DND-41 (cell line): ENCODE measurements at regions not wholly inside any gene's neighbourhood (a gene's known extent, or its start where the extent isn't known, plus 50 kb on each side); places are given as distances from the start of the nearest gene placed in this dataset.

Source experiments
- EZH2 ChIP-seq: IDR thresholded peaks from 3 replicates; pipeline ENCODE4 v1.6.1; 2012; ENCODE audit warnings: borderline replicate concordance, low read depth, mild to moderate bottlenecking, moderate library complexity, low read length, inconsistent platforms; ENCODE audit not compliant: severe bottlenecking
- TF ChIP-seq, protein P1 (sequence below): IDR thresholded peaks from 2 replicates; pipeline ENCODE4 v1.5.1; 2012; ENCODE audit warnings: borderline replicate concordance, low read length, moderate library complexity, mild to moderate bottlenecking; ENCODE audit not compliant: poor library complexity, severe bottlenecking; ENCODE audit errors: extremely low read depth

DNA sequence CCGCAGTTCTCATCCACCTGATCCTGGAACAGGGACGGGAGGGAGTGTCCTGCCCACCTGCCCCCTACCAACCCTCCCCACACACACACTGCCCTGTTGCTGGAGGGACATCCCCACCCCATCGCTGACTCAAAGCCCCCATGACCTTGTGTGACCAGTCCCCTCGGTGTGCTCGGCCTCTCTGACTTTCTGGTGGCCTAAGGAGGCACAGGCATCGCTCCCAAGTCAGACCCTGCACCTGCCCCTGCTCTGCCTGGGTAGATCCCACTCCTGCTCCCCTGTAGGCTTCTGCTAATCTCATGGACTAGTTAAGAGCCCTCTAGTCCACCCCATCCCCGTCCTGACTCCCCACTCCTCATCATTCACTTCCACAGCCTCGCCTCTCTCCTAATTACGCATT, 58.8 kb upstream of the DOCK1 start:
- TF ChIP-seq, protein P1, sequence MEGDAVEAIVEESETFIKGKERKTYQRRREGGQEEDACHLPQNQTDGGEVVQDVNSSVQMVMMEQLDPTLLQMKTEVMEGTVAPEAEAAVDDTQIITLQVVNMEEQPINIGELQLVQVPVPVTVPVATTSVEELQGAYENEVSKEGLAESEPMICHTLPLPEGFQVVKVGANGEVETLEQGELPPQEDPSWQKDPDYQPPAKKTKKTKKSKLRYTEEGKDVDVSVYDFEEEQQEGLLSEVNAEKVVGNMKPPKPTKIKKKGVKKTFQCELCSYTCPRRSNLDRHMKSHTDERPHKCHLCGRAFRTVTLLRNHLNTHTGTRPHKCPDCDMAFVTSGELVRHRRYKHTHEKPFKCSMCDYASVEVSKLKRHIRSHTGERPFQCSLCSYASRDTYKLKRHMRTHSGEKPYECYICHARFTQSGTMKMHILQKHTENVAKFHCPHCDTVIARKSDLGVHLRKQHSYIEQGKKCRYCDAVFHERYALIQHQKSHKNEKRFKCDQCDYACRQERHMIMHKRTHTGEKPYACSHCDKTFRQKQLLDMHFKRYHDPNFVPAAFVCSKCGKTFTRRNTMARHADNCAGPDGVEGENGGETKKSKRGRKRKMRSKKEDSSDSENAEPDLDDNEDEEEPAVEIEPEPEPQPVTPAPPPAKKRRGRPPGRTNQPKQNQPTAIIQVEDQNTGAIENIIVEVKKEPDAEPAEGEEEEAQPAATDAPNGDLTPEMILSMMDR, result no peak
- no peak for TF ChIP-seq EZH2
